HEK293 (cell line): ENCODE measurements at regions not wholly inside any gene's neighbourhood (a gene's known extent, or its start where the extent isn't known, plus 50 kb on each side); places are given as distances from the start of the nearest gene placed in this dataset.

Experiments
- CTCF ChIP-seq: fragments of 450-650 bp; formaldehyde crosslinking; IDR thresholded peaks from 2 replicates; pipeline ENCODE4 v1.5.1; 2016; ENCODE audit warnings: missing biosample characterization, missing genetic modification characterization
- KLF9 ChIP-seq: fragments of 450-650 bp; formaldehyde crosslinking; IDR thresholded peaks from 2 replicates; pipeline ENCODE4 v1.5.1; 2016; ENCODE audit warnings: missing biosample characterization, missing genetic modification characterization, low read depth
- REST ChIP-seq: fragments of 450-650 bp; formaldehyde crosslinking; IDR thresholded peaks from 2 replicates; pipeline ENCODE4 v1.5.1; 2016; ENCODE audit warnings: missing biosample characterization, missing genetic modification characterization
- TCF7L2 ChIP-seq: IDR thresholded peaks from 2 replicates; pipeline ENCODE4 v1.6.1; 2011; ENCODE audit warnings: low read depth, mild to moderate bottlenecking, inconsistent platforms, low read length, moderate library complexity, borderline replicate concordance
- ZNF184 ChIP-seq: fragments of 450-650 bp; IDR thresholded peaks from 2 replicates; pipeline ENCODE4 v1.5.1; 2018; ENCODE audit warnings: missing biosample characterization, mild to moderate bottlenecking, missing genetic modification characterization
- ZNF292 ChIP-seq: fragments of 450-650 bp; formaldehyde crosslinking; IDR thresholded peaks from 2 replicates; pipeline ENCODE4 v1.5.1; 2016; ENCODE audit warnings: low read depth, missing biosample characterization, missing genetic modification characterization, borderline replicate concordance
- ZNF335 ChIP-seq: fragments of 450-650 bp; formaldehyde crosslinking; conservative IDR thresholded peaks from 2 replicates; pipeline ENCODE4 v1.5.1; 2016; ENCODE audit warnings: missing biosample characterization, missing genetic modification characterization
- ZNF362 ChIP-seq: fragments of 450-650 bp; formaldehyde crosslinking; IDR thresholded peaks from 2 replicates; pipeline ENCODE4 v1.5.1; 2016; ENCODE audit warnings: missing biosample characterization, missing genetic modification characterization
- ZNF423 ChIP-seq: fragments of 450-650 bp; formaldehyde crosslinking; IDR thresholded peaks from 2 replicates; pipeline ENCODE4 v1.5.1; 2016; ENCODE audit warnings: missing biosample characterization, missing genetic modification characterization
- ZNF555 ChIP-seq: fragments of 450-650 bp; formaldehyde crosslinking; conservative IDR thresholded peaks from 2 replicates; pipeline ENCODE4 v1.5.1; 2017; ENCODE audit warnings: missing biosample characterization, mild to moderate bottlenecking, missing genetic modification characterization, inconsistent platforms
- ZNF660 ChIP-seq: fragments of 450-650 bp; IDR thresholded peaks from 2 replicates; pipeline ENCODE4 v1.5.1; 2018; ENCODE audit warnings: missing biosample characterization, mild to moderate bottlenecking, missing genetic modification characterization

- no peak for TF ChIP-seq REST (tag by site-specific recombination)
- no peak for TF ChIP-seq CTCF (tag by site-specific recombination)
- TF ChIP-seq ZNF555 (tag by site-specific recombination): no peak
- TF ChIP-seq ZNF292 (tag by site-specific recombination): no peak
- no peak for TF ChIP-seq ZNF184 (tag by site-specific recombination)
- TF ChIP-seq ZNF423 (tag by site-specific recombination): no peak
- no peak for TF ChIP-seq KLF9
- TF ChIP-seq ZNF660 (tag by site-specific recombination): no peak
- TF ChIP-seq ZNF335: no peak
- TF ChIP-seq ZNF362: no peak
- no peak for TF ChIP-seq TCF7L2
Measured at GRCh38 chr5:168182269-168182668, 109.2 kb upstream of the WWC1 start.
